SK-N-MC (cell line): ENCODE measurements at regions not wholly inside any gene's neighbourhood (a gene's known extent, or its start where the extent isn't known, plus 50 kb on each side); places are given as distances from the start of the nearest gene placed in this dataset.

ENCODE experiments used
- DNase-seq: peaks from one replicate; pipeline ENCODE4 v3.0.0-alpha.2; 2011; ENCODE audit warnings: low read depth, low spot score
- H3K27ac ChIP-seq: fragments of 200-600 bp; sonication (generic); 2 replicates; pipeline ENCODE4 v1.5.1; 2016; ENCODE audit warnings: mixed run types
- H3K36me3 ChIP-seq: fragments of 200-600 bp; sonication (generic); 2 replicates; pipeline ENCODE4 v1.6.1; 2017; ENCODE audit warnings: antibody characterized with exemption, low read length, mixed read lengths; ENCODE audit not compliant: insufficient read depth
- H3K4me3 ChIP-seq: fragments of 200-600 bp; sonication (generic); 2 replicates; pipeline ENCODE4 v1.5.1; 2016
- H3K9ac ChIP-seq: fragments of 200-600 bp; sonication (generic); 2 replicates; pipeline ENCODE4 v1.8.0; 2017; ENCODE audit warnings: mixed run types, mixed read lengths; ENCODE audit not compliant: insufficient read length
- H3K9me3 ChIP-seq: fragments of 200-600 bp; sonication (generic); 2 replicates; pipeline ENCODE4 v1.6.1; 2017; ENCODE audit warnings: low read depth, mild to moderate bottlenecking, antibody characterized with exemption, low read length, moderate library complexity, mixed read lengths
- EZH2 ChIP-seq: fragments of 200-600 bp; sonication (generic); IDR thresholded peaks from one replicate; pipeline ENCODE4 v1.6.1; 2017; ENCODE audit warnings: antibody characterized with exemption
- FOXP2 ChIP-seq: optimal IDR thresholded peaks from 2 replicates; pipeline ENCODE3; 2011; ENCODE audit warnings: mild to moderate bottlenecking, moderate library complexity; ENCODE audit not compliant: insufficient read depth; ENCODE audit errors: extremely low read length, control extremely low read depth
- POLR2AphosphoS5 ChIP-seq: IDR thresholded peaks from 2 replicates; pipeline ENCODE4 v1.6.1; 2012; ENCODE audit warnings: mild to moderate bottlenecking, low read depth, low read length, borderline replicate concordance

DNA sequence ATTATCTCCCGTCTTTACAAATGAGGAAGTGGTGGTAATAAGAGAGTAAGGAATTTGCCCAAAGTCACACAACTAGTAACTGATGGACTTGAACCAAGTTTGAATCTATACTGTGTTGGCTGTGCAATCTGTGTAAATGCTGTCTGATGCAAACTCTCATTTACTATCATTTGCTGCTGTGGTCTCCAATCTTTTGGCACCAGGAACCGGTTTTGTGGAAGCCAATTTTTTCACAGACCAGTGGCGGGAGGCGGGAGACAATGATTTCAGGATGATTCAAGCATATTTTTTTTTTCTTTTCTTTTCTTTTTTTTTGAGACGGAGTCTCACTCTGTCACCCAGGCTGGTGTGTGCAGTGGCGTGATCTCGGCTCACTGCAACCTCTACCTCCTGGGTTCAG is 450.0 kb upstream of the FZD8 start:
- Histone ChIP-seq H3K27ac (no peak overlapping the region), H3K9ac (no peak overlapping the region), H3K9me3 (no peaks in the 10 kb centered on the region), H3K4me3 (no peak overlapping the region), H3K36me3 (no peaks in the 10 kb centered on the region)
- no peak for DNase-seq
- TF ChIP-seq FOXP2: no peak
- TF ChIP-seq POLR2AphosphoS5: no peak

DNA sequence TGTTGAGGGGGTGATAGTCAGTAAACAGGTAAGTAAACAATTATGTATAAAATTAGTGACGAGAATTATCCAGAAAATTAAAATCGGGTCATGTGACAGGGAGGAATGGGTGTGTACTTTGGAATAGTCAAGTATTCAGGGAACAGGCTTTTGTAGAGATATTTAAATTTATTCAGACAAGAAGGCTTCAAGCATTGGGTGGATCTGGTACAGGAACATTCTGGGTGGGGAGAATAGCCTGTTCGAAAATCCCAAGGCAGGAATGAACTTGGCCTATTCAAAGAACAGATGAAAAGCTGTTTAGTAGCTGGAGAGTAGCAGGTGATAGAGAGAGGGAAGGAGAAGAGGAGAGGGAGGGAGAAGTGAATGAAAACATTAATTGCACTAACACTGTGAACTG is 448.9 kb upstream of the FZD8 start:
- TF ChIP-seq FOXP2 (no peak), POLR2AphosphoS5 (no peak), EZH2 (no peak)
- Histone ChIP-seq H3K4me3 (no peak overlapping the region), H3K9ac (no peak overlapping the region), H3K9me3 (no peaks in the 10 kb centered on the region), H3K36me3 (no peaks in the 10 kb centered on the region), H3K27ac (no peak overlapping the region)
- no peak for DNase-seq

DNA sequence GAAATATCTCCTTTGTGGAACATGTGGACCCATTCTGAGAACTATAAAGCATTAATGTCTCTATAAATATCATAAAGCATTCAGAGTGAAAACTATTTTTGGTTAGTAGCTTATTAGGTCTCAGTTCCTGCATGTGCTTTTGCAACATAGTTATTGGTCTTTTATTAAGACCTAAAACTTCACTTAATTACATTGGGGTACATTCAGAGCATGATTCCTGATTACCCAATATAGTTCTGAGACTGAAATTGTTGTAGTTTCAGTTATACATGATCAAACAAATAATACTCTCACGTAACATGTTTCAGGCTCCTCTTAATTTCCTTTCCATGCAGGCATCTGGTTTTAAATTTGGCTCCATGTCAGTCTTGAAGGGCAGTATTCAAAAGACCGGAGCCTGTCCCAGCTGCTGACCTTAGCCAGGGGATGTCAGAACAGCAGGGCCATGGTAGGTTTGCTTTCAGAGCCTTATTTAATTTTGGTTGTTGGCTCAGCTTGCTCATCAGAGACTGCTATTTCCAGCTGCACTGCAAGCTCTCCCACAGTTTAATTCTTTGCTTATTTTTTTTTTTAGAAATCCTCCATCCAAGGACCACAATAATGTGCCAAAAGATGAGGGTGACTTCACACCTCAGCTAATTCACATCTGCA is 447.8 kb upstream of the FZD8 start:
- Histone ChIP-seq H3K36me3 (no peaks in the 10 kb centered on the region), H3K9me3 (no peaks in the 10 kb centered on the region), H3K4me3 (no peak overlapping the region), H3K27ac (no peak overlapping the region), H3K9ac (no peak overlapping the region)
- TF ChIP-seq FOXP2: no peak
- DNase-seq: no peak

DNA sequence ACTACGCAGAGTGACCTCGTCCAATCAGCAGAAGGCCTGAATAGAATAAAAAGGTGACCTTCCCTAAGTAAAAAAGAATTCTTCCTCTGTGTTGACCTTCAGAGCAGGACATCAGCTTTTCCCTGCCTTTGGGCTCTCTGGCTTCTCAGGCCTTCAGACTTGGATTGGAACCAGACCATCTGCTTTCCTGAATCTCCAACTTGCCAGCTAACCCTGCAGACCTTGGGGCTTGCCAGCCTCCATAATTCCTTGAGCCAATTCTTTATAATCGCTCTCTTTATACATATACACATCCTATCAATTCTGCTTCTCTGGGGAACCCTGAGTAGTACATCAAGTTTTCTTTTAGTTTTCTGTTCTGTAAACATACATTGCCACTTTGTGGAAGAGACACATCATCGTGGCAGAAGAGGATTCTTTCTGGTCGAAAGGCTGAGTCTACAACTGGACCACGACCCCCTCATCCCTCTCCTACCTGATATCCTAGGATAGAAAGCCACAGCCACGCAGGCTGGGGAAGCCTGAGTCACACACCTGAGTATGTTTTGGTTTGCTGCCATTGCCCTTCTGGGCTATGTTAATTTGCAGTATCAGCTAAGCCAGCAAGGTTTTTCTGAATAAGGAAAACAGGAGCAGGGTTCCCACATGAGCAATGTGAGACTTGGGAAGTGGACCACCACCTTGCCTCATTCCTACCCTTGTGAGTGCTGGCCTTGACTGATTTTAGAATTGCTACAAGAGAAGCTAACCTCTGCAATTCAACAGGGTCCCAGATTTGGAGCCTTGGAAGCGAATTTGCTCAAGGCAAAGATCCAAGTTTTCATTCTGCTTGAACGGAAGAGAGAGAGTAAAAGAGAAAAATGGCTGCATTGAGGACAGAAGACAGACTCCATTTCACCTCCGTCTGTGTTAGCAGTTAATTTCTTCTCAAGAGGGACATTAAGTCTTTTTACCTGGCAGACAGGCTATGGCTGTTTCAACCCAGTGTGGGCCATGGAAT is 445.2 kb upstream of the FZD8 start:
- Histone ChIP-seq H3K9me3 (no peaks in the 10 kb centered on the region), H3K36me3 (no peaks in the 10 kb centered on the region), H3K4me3 (no peak overlapping the region), H3K27ac (no peak overlapping the region), H3K9ac (no peak overlapping the region)
- DNase-seq: no peak
- TF ChIP-seq EZH2: no peak
- TF ChIP-seq FOXP2: no peak
- TF ChIP-seq POLR2AphosphoS5: no peak

DNA sequence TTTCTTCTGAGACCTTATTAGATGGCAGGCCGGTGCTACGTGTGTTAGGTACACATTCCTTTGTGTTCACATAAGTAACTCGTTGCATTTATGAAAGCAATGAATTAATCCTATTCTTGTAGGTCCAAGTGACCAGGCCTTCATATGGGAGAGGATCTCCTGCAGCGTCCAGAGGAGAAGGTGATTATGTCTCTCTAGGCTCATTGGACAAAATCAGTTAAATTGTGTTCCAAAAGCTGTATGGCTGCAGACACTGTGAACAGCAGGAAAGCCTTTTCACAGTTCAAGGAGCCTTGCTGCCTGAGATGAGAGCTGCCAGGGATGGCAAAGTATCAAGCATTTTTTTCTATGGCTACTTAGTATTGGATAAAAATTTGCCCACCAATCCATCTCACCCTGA is 433.1 kb upstream of the FZD8 start:
- Histone ChIP-seq H3K9ac (no peak overlapping the region), H3K9me3 (no peaks in the 10 kb centered on the region), H3K27ac (no peak overlapping the region), H3K4me3 (no peak overlapping the region), H3K36me3 (no peaks in the 10 kb centered on the region)
- TF ChIP-seq FOXP2 (no peak), EZH2 (no peak), POLR2AphosphoS5 (no peak)
- no peak for DNase-seq

DNA sequence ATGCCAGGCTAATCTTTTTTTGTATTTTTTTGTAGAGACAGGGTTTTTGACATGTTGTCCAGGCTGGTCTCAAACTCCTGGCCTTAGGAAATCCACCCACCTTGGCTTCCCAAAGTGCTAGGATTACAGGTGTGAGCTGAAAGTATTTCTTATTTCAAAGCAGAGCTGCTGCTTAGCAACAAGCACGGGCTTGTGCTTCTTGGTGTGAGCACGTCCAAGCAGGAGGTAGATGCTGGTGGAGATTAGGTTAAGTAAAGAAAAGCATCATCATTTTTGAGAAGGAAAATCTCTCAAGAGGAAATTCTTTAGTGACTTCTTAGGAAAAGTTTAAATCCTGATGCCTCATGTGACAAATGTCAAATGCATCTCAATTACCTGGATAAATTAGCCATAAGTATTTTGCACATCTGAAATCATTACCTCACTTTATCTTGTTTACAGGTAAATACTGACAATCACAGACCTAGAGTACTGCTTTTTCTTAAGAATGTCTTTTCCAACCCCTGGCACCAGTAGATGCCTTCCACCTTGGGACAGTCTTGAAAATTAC is 431.8 kb upstream of the FZD8 start:
- TF ChIP-seq FOXP2 (no peak), POLR2AphosphoS5 (no peak), EZH2 (no peak)
- Histone ChIP-seq H3K27ac (no peak overlapping the region), H3K9me3 (no peaks in the 10 kb centered on the region), H3K36me3 (no peaks in the 10 kb centered on the region), H3K9ac (no peak overlapping the region), H3K4me3 (no peak overlapping the region)
- no peak for DNase-seq

DNA sequence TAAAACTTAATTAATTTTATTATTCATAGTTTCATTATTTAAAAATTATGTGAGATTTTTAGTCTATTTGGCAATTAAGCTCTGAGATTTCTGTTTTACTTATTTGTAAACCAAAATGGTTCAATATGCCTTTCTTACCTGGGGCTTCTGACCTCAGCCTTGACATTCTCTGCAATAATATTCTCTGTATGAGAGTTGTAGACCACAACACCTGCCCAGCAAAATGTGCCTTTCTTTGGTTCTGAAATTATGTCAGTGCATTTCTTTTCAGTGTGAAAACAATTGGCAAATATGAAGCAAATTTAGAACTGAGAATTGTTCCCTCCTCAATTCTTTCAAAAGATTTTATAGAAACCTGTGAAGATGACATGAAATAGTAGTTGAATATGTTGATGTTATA is 426.4 kb upstream of the FZD8 start:
- no peak overlapping the region for H3K27ac ChIP-seq
- no peak for DNase-seq
- TF ChIP-seq POLR2AphosphoS5 (no peak), EZH2 (no peak), FOXP2 (no peak)
- H3K4me3 ChIP-seq: no peak overlapping the region
- no peak overlapping the region for H3K9ac ChIP-seq
- no peaks in the 10 kb centered on the region for H3K36me3 ChIP-seq
- H3K9me3 ChIP-seq: no peaks in the 10 kb centered on the region

DNA sequence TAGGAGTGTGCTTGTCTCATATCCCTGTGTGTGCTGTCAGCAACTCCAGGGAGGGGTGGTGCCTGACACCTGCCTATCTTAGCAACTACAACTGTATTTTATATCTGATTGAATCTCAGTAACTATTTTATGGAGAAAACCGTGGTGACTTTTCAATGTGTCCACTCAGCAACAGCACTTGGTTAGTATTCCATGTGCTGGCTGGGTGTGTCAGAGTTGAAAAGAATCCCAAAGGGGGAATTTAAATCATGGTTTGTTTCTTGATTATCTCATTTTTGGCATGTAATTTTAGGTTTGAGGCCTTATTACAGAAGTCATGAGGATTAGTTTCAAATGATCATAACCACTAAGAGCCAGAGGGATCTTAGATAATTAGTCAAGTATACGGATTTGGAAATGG is 425.7 kb upstream of the FZD8 start:
- Histone ChIP-seq H3K9me3 (no peaks in the 10 kb centered on the region), H3K4me3 (no peak overlapping the region), H3K9ac (no peak overlapping the region), H3K36me3 (no peaks in the 10 kb centered on the region), H3K27ac (no peak overlapping the region)
- no peak for DNase-seq
- TF ChIP-seq POLR2AphosphoS5: no peak
- no peak for TF ChIP-seq FOXP2
- no peak for TF ChIP-seq EZH2

DNA sequence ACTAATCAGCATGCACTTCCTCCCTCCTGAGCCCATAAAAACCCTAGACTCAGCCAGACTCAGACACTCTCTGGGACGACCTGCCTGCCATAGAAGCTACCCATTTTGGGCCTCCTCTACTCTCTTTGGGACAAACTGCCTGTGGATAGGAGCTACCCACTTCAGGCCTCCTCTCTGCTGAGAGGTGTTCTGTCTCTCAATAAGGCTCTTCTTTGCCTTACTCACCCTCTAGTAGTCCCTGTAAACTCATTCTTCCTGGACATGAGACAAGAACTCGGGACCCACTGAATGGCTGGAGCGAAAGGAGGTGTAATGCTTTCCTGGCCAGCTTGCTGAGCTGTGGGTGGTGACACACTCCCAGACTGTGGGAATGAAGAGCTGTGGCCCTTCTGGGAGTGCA is 424.8 kb upstream of the FZD8 start:
- no peak overlapping the region for H3K9ac ChIP-seq
- no peaks in the 10 kb centered on the region for H3K9me3 ChIP-seq
- DNase-seq: no peak
- H3K27ac ChIP-seq: no peak overlapping the region
- H3K36me3 ChIP-seq: no peaks in the 10 kb centered on the region
- TF ChIP-seq FOXP2 (no peak), POLR2AphosphoS5 (no peak), EZH2 (no peak)
- no peak overlapping the region for H3K4me3 ChIP-seq
